IMR-90 (cell line): ENCODE measurements at regions not wholly inside any gene's neighbourhood (a gene's known extent, or its start where the extent isn't known, plus 50 kb on each side); places are given as distances from the start of the nearest gene placed in this dataset.

Experiments
- BHLHE40 ChIP-seq: fragments of 150-350 bp; IDR thresholded peaks from 2 replicates; pipeline ENCODE4 v1.6.1; 2016; ENCODE audit warnings: mild to moderate bottlenecking, low read depth, low read length
- CEBPB ChIP-seq: IDR thresholded peaks from 2 replicates; pipeline ENCODE4 v1.6.1; 2012; ENCODE audit warnings: low read depth, low read length, improper control_type of control experiment
- CTCF ChIP-seq: conservative IDR thresholded peaks from 2 replicates; pipeline ENCODE4 v1.5.1; 2012; ENCODE audit warnings: mild to moderate bottlenecking, low read depth, low read length, improper control_type of control experiment
- MAFK ChIP-seq: IDR thresholded peaks from 2 replicates; pipeline ENCODE4 v1.6.1; 2012; ENCODE audit warnings: low read depth, low read length, improper control_type of control experiment
- MXI1 ChIP-seq: IDR thresholded peaks from 2 replicates; pipeline ENCODE4 v1.6.1; 2012; ENCODE audit warnings: low read depth, mild to moderate bottlenecking, low read length, moderate library complexity, borderline replicate concordance
- NFE2L2 ChIP-seq: fragments of 150-350 bp; IDR thresholded peaks from 2 replicates; pipeline ENCODE4 v1.6.1; 2016; ENCODE audit warnings: low read depth, mild to moderate bottlenecking, low read length
- POLR2A ChIP-seq: IDR thresholded peaks from 2 replicates; pipeline ENCODE4 v1.6.1; 2012; ENCODE audit warnings: mild to moderate bottlenecking, low read depth, low read length
- RCOR1 ChIP-seq: IDR thresholded peaks from 2 replicates; pipeline ENCODE4 v1.6.1; 2012; ENCODE audit warnings: mild to moderate bottlenecking, low read length, improper control_type of control experiment; ENCODE audit not compliant: insufficient replicate concordance

- TF ChIP-seq CTCF = no peak
- no peak for TF ChIP-seq NFE2L2
- no peak for TF ChIP-seq POLR2A
- no peak for TF ChIP-seq BHLHE40
- no peak for TF ChIP-seq RCOR1
- no peak for TF ChIP-seq MXI1
- TF ChIP-seq MAFK = no peak
- TF ChIP-seq CEBPB = no peak
Observed at GRCh38 chrX:27391623-27392022, 71.5 kb downstream of the PPP4R3C start.
